H9 (cell line): ENCODE measurements at regions not wholly inside any gene's neighbourhood (a gene's known extent, or its start where the extent isn't known, plus 50 kb on each side); places are given as distances from the start of the nearest gene placed in this dataset.

Source experiments
- DNase-seq: peaks from one replicate; pipeline ENCODE4 v3.0.0-alpha.2; 2017
- H2AFZ ChIP-seq: one replicate; pipeline ENCODE4 v1.6.1; 2013; ENCODE audit warnings: mild to moderate bottlenecking, low read length, control low read depth, moderate library complexity
- H2AK5ac ChIP-seq: 2 replicates; pipeline ENCODE4 v1.6.1; 2013; ENCODE audit warnings: low read length, control low read depth, mixed read lengths; ENCODE audit not compliant: insufficient read length
- H2BK120ac ChIP-seq: one replicate; pipeline ENCODE4 v1.6.1; 2013; ENCODE audit warnings: low read depth, mild to moderate bottlenecking, low read length, control low read depth, inconsistent platforms; ENCODE audit not compliant: poor library complexity, severe bottlenecking
- H2BK12ac ChIP-seq: 2 replicates; pipeline ENCODE4 v1.6.1; 2013; ENCODE audit warnings: low read length, control low read depth, mixed read lengths, low read depth; ENCODE audit not compliant: insufficient read length
- H2BK15ac ChIP-seq: 2 replicates; pipeline ENCODE4 v1.6.1; 2013; ENCODE audit warnings: low read depth, low read length, control low read depth
- H2BK20ac ChIP-seq: one replicate; pipeline ENCODE4 v1.6.1; 2013; ENCODE audit warnings: low read depth, mild to moderate bottlenecking, low read length, control low read depth, inconsistent platforms; ENCODE audit not compliant: poor library complexity, severe bottlenecking
- H2BK5ac ChIP-seq: 2 replicates; pipeline ENCODE4 v1.6.1; 2013; ENCODE audit warnings: low read length, control low read depth, mixed read lengths; ENCODE audit not compliant: insufficient read length
- H3K14ac ChIP-seq: 2 replicates; pipeline ENCODE4 v1.6.1; 2013; ENCODE audit warnings: low read length, control low read depth; ENCODE audit not compliant: insufficient read depth
- H3K18ac ChIP-seq: 2 replicates; pipeline ENCODE4 v1.6.1; 2013; ENCODE audit warnings: low read depth, mild to moderate bottlenecking, mixed read lengths, low read length, control low read depth; ENCODE audit not compliant: insufficient read length
- H3K23ac ChIP-seq: 2 replicates; pipeline ENCODE4 v1.6.1; 2013; ENCODE audit warnings: low read length, control low read depth, mixed read lengths, low read depth; ENCODE audit not compliant: insufficient read length
- H3K23me2 ChIP-seq: 2 replicates; pipeline ENCODE4 v1.6.1; 2013; ENCODE audit warnings: low read depth, mild to moderate bottlenecking, mixed read lengths, low read length, control low read depth; ENCODE audit not compliant: insufficient read length, poor library complexity, severe bottlenecking
- H3K27ac ChIP-seq: 2 replicates; pipeline ENCODE4 v1.5.1; 2013; ENCODE audit warnings: low read length, control low read depth, mixed read lengths, low read depth; ENCODE audit not compliant: insufficient read length
- H3K27me3 ChIP-seq: 2 replicates; pipeline ENCODE4 v1.6.1; 2013; ENCODE audit warnings: low read length, control low read depth, inconsistent platforms; ENCODE audit not compliant: insufficient read depth
- H3K4ac ChIP-seq: 2 replicates; pipeline ENCODE4 v1.6.1; 2013; ENCODE audit warnings: low read depth, mild to moderate bottlenecking, control low read depth, inconsistent platforms, low read length, moderate library complexity
- H3K4me1 ChIP-seq: 2 replicates; pipeline ENCODE4 v1.6.1; 2013; ENCODE audit warnings: low read length, control low read depth, inconsistent platforms; ENCODE audit not compliant: insufficient read depth
- H3K4me2 ChIP-seq: 2 replicates; pipeline ENCODE4 v1.6.1; 2013; ENCODE audit warnings: low read length, control low read depth, mixed read lengths; ENCODE audit not compliant: insufficient read length, insufficient read depth
- H3K56ac ChIP-seq: 2 replicates; pipeline ENCODE4 v1.6.1; 2013; ENCODE audit warnings: low read depth, mild to moderate bottlenecking, mixed read lengths, low read length, control low read depth; ENCODE audit not compliant: insufficient read length
- H3K79me1 ChIP-seq: 2 replicates; pipeline ENCODE4 v1.6.1; 2013; ENCODE audit warnings: low read depth, mild to moderate bottlenecking, moderate library complexity, low read length, control low read depth, inconsistent platforms; ENCODE audit not compliant: insufficient read depth, poor library complexity, severe bottlenecking
- H3K79me2 ChIP-seq: 2 replicates; pipeline ENCODE4 v1.6.1; 2013; ENCODE audit warnings: low read length, control low read depth, inconsistent platforms; ENCODE audit not compliant: insufficient read depth
- H3K9ac ChIP-seq: 2 replicates; pipeline ENCODE4 v1.6.1; 2013; ENCODE audit warnings: low read length, control low read depth, mixed read lengths; ENCODE audit not compliant: insufficient read length; ENCODE audit errors: extremely low read depth
- H3K9me3 ChIP-seq: one replicate; pipeline ENCODE4 v1.6.1; 2013; ENCODE audit warnings: low read depth, low read length, inconsistent platforms; ENCODE audit not compliant: control insufficient read depth
- H3T11ph ChIP-seq: one replicate; pipeline ENCODE4 v1.6.1; 2013; ENCODE audit warnings: mild to moderate bottlenecking, low read length, control low read depth, inconsistent platforms
- H4K20me1 ChIP-seq: one replicate; pipeline ENCODE4 v1.6.1; 2013; ENCODE audit not compliant: control insufficient read depth, insufficient read length, insufficient read depth
- H4K5ac ChIP-seq: 2 replicates; pipeline ENCODE4 v1.6.1; 2013; ENCODE audit warnings: low read depth, mild to moderate bottlenecking, mixed read lengths, low read length, control low read depth; ENCODE audit not compliant: insufficient read length
- H4K8ac ChIP-seq: replicated peaks from 2 replicates; pipeline ENCODE4 v1.6.1; 2013; ENCODE audit warnings: low read length, control low read depth, mixed read lengths, low read depth; ENCODE audit not compliant: insufficient read length
- H4K91ac ChIP-seq: 2 replicates; pipeline ENCODE4 v1.6.1; 2013; ENCODE audit warnings: low read depth, mild to moderate bottlenecking, moderate library complexity, mixed read lengths, low read length, control low read depth; ENCODE audit not compliant: insufficient read length
- H3K27ac Mint-ChIP-seq, 3 experiments: 2 replicates in 2 of 3; 3 replicates in 1 of 3; pipeline ENCODE4 v1.8.0; 2020 to 2021; ENCODE audit warnings: mixed read lengths in 3 of 3, mild to moderate bottlenecking in 1 of 3, moderate library complexity in 1 of 3
- H3K27me3 Mint-ChIP-seq: 2 replicates; pipeline ENCODE4 v1.8.0; 2021; ENCODE audit warnings: low read depth, mild to moderate bottlenecking, moderate library complexity, mixed read lengths
- H3K36me3 Mint-ChIP-seq, 3 experiments: 2 replicates in 2 of 3; 3 replicates in 1 of 3; pipeline ENCODE4 v1.8.0; 2020 to 2021; ENCODE audit warnings: low read depth in 3 of 3, mixed read lengths in 3 of 3; ENCODE audit not compliant: insufficient read depth in 1 of 3
- H3K4me1 Mint-ChIP-seq, 2 experiments: 2 replicates each; pipeline ENCODE4 v1.8.0; 2020; ENCODE audit warnings: mixed read lengths in 2 of 2
- H3K4me3 Mint-ChIP-seq, 2 experiments: 2 replicates in 1 of 2; 3 replicates in 1 of 2; pipeline ENCODE4 v1.8.0; 2020 to 2021; ENCODE audit warnings: mild to moderate bottlenecking in 2 of 2, mixed read lengths in 2 of 2, moderate library complexity in 1 of 2
- H3K9me3 Mint-ChIP-seq, 2 experiments: 2 replicates in 1 of 2; 3 replicates in 1 of 2; pipeline ENCODE4 v1.8.0; 2020; ENCODE audit warnings: mild to moderate bottlenecking in 2 of 2, mixed read lengths in 2 of 2, moderate library complexity in 1 of 2
- WGBS: extraction: QIAGEN DNeasy Blood & Tissue Kit; methylation state at CpG from one replicate; pipeline ENCODE4 v1.1.7; 2013; ENCODE audit warnings: missing lambda C conversion rate, low lambda C conversion rate, mixed read lengths; ENCODE audit not compliant: insufficient read length; ENCODE audit errors: extremely low coverage; 5-methylcytosine and 5-hydroxymethylcytosine counted together
- TF ChIP-seq, protein P1 (sequence below): fragments of 200-600 bp; sonication (generic); conservative IDR thresholded peaks from 3 replicates; pipeline ENCODE4 v1.8.0; 2021; ENCODE audit warnings: antibody characterized with exemption, mild to moderate bottlenecking

DNA sequence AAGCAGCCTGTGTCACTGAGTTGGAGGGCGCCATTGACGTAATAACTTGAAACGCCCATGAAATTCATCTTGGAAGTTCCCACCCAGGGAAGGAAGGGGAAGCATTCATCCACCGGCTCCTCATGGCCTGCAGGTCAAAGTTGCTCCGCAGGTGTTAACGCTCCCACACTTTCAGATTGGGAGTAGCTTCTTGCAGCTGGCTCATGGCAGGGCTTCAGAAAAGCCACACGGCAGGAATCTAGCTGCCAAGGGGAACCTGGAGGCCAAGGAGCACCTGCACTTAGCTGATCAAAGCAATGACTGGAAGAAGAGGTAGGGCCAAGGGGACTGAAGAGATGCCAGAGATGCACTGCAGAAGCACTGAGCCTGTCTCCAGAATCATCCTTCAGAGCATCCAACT lies 203.2 kb downstream of the ARHGAP12 start:
- H2BK5ac ChIP-seq: no peak overlapping the region
- no peak overlapping the region for H2BK12ac ChIP-seq
- no peak overlapping the region for H3K23ac ChIP-seq
- no peak overlapping the region for H3K4me2 ChIP-seq
- no peak overlapping the region for H3K4ac ChIP-seq
- H2BK120ac ChIP-seq: no peak overlapping the region
- no peaks in the 10 kb centered on the region for H3K4me1 ChIP-seq
- no peak overlapping the region for H3K18ac ChIP-seq
- H3K27me3 ChIP-seq: no peaks in the 10 kb centered on the region
- no peak overlapping the region for H3K9ac ChIP-seq
- H2AK5ac ChIP-seq: no peak overlapping the region
- Mint-ChIP-seq H3K36me3 (peaks cover 12 to 31% (median 22%) of the 10 kb centered on the region in 3 experiments), H3K9me3 (peaks cover 32 to 50% of the 10 kb centered on the region in 2 experiments), H3K27ac (no peak overlapping the region; a peak in 1 of 7 replicates), H3K4me3 (no peak overlapping the region), H3K4me1 (peaks cover 26 to 34% of the 10 kb centered on the region in 2 experiments), H3K27me3 (peaks cover 24% of the 10 kb centered on the region)
- peaks cover 19% of the 10 kb centered on the region for H3K9me3 ChIP-seq
- no peak overlapping the region for H2AFZ ChIP-seq
- H4K20me1 ChIP-seq: no peaks in the 10 kb centered on the region
- WGBS: no CpG with 5 or more reads among the region's 7 CpGs
- H3K79me1 ChIP-seq: no peaks in the 10 kb centered on the region
- H3K23me2 ChIP-seq: no peaks in the 10 kb centered on the region
- H2BK20ac ChIP-seq: no peak overlapping the region
- no peak overlapping the region for H3T11ph ChIP-seq
- no peak overlapping the region for H3K14ac ChIP-seq
- no peak overlapping the region for H2BK15ac ChIP-seq
- no peak overlapping the region for H3K56ac ChIP-seq
- no peak overlapping the region for H4K5ac ChIP-seq
- no peak for DNase-seq
- no peak overlapping the region for H4K91ac ChIP-seq
- TF ChIP-seq, protein P1, sequence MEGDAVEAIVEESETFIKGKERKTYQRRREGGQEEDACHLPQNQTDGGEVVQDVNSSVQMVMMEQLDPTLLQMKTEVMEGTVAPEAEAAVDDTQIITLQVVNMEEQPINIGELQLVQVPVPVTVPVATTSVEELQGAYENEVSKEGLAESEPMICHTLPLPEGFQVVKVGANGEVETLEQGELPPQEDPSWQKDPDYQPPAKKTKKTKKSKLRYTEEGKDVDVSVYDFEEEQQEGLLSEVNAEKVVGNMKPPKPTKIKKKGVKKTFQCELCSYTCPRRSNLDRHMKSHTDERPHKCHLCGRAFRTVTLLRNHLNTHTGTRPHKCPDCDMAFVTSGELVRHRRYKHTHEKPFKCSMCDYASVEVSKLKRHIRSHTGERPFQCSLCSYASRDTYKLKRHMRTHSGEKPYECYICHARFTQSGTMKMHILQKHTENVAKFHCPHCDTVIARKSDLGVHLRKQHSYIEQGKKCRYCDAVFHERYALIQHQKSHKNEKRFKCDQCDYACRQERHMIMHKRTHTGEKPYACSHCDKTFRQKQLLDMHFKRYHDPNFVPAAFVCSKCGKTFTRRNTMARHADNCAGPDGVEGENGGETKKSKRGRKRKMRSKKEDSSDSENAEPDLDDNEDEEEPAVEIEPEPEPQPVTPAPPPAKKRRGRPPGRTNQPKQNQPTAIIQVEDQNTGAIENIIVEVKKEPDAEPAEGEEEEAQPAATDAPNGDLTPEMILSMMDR: no peak
- H4K8ac ChIP-seq: no peak overlapping the region
- H3K79me2 ChIP-seq: no peaks in the 10 kb centered on the region
- no peak overlapping the region for H3K27ac ChIP-seq
